ENCODE measurements at regions not wholly inside any gene's neighbourhood (a gene's known extent, or its start where the extent isn't known, plus 50 kb on each side); places are given as distances from the start of the nearest gene placed in this dataset.
"Not testable (repeated sequence)": the region's sequence is repeated elsewhere in the genome, so short reads cannot be mapped to it uniquely, and the experiment has no call there.

DNA sequence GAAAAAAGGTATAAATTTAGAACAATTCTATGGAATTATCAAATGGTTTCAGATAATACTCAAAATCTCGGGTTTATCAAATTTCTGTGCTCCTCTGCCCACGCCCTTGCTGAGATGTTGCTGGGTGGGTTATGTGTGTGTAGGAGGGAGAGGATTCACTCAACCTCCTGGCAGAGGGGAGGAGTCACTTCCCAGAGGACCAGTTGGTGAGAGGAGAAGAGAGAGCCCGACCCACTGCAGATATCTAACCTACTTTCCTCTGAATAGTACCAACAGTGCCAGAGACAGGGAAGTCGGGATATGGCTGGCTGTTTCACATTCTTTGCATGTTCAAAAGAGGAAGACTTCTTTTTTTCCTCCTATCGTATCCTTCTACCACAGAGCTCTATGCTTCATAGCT, 187.1 kb upstream of the MAN1A1 start:
- no peak for DNase-seq (ENCODE audit: low read depth)
- H3K4me3 ChIP-seq (ENCODE audit: low read depth, low read length) = no peak overlapping the region

DNA sequence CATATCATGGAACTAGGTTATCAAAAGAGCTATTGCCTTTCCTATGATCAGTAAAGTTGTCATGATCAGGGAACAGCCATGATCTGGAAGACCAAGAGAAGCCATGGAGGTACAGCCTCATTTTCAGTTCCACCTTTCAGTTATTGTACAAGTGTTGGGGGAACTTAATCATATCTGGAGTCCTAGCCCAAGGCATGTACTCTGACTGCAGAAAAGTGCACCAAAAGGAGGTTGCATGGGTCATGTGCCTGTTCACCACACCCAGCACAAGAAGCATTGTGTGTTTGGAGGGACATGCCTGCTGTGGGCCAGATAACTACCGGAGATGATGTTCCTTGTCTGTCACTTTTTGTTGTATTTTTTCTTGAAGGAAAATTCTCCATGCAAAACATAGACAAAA, 185.8 kb upstream of the MAN1A1 start:
- DNase-seq (ENCODE audit: low read depth) = no peak
- no peak overlapping the region for H3K4me3 ChIP-seq (ENCODE audit: low read depth, low read length)

DNA sequence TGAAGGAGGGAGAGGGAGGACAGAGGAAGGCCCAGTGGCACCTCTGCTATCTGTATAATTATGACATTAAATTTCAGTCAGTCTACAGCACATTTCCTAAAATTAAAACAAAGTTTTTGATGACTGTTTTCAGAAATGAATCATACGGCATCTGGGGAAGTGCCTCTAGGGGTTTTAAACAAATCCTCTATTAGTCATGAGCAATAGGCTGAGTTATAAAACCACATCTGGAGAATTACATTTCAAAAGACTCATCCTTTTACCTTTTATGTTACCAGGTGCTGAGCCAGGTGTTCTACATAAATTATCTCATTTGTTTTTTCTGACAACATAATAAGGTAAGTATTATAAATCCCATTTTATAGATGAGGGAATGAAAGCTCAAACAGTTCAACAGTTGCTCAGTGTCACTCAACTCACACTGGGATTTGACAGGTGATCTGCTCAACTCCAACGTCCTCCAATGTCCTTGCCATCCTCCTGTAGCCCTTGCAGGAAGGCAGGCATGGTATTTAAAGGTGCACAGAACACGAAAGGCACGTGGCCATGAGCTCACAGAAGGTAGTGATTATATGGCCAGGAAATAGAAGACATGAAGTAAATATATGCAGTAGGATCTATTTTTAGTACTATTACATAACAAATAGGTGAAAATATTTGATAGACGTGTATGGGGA, 184.2 kb upstream of the MAN1A1 start:
- no peak overlapping the region for H3K4me3 ChIP-seq (ENCODE audit: low read depth, low read length)
- DNase-seq (ENCODE audit: low read depth) = peak; percentile 38

DNA sequence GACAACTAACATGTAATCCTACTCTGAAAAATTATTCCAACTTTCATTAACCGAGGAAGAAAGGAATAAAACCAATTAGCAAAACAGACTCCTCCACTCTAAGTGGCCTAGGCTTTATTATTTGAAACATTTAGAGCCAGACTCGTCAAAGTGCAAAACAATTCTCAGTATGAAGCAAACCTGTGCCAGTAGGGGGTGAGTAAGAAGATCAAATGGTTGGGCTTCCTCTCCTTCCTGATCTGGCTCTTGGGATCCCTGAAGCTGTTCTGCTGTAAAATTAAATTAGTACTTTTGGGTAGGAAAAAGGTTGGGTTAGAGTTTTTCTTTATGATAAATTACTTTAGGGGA, 177.6 kb upstream of the MAN1A1 start:
- no peak for DNase-seq (ENCODE audit: low read depth)
- no peak overlapping the region for H3K4me3 ChIP-seq (ENCODE audit: low read depth, low read length)

DNA sequence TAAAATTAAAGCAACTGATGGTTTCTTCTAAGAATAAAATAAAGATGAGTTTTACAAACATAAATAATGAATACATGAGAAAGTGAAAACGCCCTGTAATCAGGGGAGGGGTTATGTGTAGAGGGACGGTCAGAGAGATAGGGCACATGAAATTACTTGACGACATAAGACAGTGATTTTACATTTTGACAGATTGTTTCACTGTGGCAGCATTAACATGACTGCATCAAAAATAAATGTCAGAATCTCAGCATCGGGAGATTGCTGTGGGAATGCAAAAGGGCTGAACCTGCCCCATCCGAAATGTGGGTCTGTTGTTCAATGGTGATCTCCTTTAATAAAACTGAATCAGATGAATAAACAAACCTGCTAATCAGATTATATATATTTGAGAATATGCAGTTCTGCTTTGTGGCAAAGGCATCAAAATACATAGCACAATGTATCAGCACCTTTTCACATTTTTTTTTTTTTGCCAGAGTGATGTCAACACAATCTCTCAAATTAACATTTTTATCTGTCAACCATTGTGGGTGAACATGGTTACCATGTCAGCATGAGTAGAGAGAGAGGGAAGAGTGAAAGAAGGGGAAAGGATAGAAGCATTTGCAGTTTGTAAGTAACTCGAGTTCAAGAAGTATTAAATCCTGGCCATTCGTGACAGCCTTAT, 177.1 kb upstream of the MAN1A1 start:
- H3K4me3 ChIP-seq (ENCODE audit: low read depth, low read length) = no peak overlapping the region
- DNase-seq (ENCODE audit: low read depth) = no peak

DNA sequence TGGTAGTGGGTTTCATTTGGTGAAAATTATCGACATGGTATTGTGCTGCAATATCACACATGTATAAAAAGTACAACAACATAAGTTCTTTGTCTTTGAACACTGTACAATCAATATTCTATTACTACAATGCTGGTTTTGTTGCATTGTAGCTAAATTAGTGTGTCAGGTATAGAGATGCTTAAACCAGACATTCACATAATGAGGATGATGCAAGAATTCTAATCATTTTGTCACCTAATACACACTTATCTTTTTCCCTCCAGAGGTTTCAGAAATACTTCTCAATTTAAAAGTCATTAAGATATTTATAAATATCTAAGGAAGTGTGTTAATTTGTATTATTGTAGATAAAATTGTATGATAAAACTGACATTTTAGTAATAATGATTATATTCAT, 174.8 kb upstream of the MAN1A1 start:
- no peak for DNase-seq (ENCODE audit: low read depth)
- no peak overlapping the region for H3K4me3 ChIP-seq (ENCODE audit: low read depth, low read length)

DNA sequence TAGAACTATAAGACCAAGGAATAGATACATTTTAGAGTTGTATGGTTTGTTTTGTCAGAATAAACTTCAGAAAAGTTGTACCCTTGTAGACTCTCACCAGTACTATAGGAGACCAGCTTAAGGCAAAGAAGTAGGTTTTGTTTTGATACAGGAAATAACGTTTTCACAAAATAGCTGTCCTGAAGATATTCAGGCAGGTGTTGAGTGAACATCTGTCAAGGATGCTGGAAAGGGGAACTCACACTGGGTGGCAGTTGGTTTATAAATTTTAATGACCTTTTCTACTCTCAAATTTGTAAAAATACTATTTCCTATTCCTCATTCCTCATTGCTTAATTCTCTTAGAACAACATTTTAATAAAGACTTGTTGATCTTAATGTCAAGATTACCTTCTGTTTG, 174.0 kb upstream of the MAN1A1 start:
- no peak for DNase-seq (ENCODE audit: low read depth)
- H3K4me3 ChIP-seq (ENCODE audit: low read depth, low read length) = no peak overlapping the region

DNA sequence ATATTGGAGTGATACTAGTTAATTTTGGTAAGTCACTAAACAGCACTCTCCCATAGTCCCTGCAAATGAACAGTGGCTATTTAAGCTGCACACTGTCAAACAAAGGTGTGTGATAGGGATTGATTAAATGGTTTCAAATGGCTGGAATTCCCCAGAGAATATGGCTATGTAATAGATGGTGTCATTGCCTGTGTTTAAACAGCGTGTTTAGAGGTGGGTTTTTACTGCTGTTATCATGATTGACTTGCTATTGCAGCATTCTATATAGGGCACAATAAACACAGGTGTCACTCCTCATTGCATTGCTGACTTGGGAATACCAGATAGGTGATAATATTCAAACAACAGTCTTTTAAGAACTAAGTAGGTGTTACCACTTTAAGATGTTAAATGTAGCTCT, 171.7 kb upstream of the MAN1A1 start:
- DNase-seq (ENCODE audit: low read depth) = no peak
- H3K4me3 ChIP-seq (ENCODE audit: low read depth, low read length) = no peak overlapping the region

DNA sequence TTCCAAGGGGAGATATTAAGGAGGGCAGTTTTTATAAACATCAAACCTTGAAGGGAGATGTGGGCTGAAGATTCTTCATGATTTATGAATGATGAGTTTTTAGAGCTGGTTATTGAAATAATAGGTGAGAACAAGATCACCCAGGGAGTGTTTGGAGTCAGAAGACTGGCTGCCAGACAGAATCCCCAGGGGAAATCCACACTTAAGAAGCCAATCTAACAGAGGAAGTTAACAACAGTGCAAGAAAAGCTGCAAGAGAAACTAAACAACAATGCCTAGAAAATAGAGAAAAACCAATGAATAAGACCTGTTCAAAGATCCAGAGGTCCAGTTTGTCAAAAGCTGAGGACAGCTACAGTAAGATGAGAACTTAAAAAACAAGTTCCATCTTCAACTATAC, 167.9 kb upstream of the MAN1A1 start:
- H3K4me3 ChIP-seq (ENCODE audit: low read depth, low read length) = no peak overlapping the region
- DNase-seq (ENCODE audit: low read depth) = peak; percentile 14

DNA sequence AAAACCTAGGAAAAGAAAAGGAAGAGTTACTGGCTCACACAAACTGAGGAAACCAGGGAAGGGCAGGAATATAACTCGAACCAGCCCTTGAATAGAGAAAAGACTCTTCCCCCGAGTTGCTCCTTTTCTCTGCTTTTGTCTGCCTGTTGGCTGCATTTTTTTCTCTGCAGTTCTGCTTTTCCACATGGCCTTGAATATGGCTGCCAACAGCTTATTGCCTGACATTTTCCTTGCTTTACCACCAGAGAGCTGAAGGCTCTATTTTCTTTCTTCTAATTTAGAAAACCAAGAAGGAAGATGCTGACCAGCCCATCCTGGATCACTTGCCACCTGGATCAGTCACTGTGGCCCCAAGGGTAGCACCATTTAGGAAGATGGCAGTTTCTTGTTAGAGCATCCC, 164.8 kb upstream of the MAN1A1 start:
- DNase-seq (ENCODE audit: low read depth) = no peak
- no peak overlapping the region for H3K4me3 ChIP-seq (ENCODE audit: low read depth, low read length)

DNA sequence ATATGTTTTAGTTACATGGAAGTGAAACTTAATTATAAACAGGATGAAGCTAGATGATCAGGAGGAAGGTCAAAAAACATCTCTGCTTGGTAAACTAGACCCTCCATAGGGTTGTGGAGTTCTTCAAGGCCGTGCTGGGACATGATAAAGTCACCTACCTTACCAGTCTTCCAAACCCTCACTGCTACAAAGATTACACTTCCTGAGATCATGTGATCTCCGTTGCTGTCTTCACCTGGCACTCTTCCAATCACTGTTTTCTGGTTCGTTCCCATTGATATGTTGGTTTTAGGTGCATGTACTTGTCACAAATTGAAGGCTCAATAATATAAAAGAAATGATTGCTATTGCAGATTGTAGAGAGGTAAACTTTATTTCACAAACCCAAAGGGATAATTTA, 161.5 kb upstream of the MAN1A1 start:
- no peak overlapping the region for H3K4me3 ChIP-seq (ENCODE audit: low read depth, low read length)
- DNase-seq (ENCODE audit: low read depth) = no peak

DNA sequence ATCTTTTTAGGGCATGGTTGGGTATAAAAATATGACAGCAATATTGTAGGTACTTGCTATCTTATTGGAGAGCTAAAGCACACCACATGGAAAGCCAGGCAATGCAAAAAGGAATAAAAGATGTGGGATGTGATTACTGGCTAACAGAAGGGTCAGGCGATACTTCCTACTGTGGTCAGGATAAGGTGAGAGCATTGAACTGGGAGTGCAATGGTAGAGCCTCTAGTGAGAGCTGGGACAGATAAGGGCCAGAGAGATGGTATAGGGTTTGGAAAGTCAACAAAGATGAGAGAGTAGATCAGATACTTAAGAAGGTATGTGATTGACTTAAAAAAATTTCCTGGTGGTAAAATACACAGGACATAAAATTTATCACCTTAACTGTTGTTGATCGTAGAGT, 160.7 kb upstream of the MAN1A1 start:
- H3K4me3 ChIP-seq (ENCODE audit: low read depth, low read length) = no peak overlapping the region
- no peak for DNase-seq (ENCODE audit: low read depth)

DNA sequence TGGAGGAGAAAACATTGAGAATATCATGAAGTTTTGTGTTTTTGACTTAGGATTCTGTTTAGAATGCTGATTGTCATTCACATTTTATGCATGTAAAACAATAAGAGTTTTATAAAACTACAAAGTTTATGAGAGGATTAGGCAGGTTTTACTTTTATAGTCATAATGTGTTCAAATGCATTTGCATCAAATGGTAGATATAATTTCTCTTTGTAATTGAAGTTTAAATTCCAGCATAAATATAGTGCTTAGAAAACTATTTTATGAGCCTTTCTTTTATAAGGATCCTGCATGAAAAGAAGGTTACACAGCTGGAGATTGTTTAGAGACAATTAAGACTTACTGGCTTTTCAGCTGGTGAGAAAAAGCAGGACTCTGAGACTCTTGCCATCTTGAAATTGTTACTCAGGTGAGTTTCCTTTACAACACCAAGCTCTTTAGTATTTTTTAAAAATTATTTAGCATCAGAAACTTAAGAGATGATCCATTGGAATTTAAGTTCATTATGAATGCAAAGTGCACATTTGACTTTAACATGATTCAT, 157.1 kb upstream of the MAN1A1 start:
- DNase-seq (ENCODE audit: low read depth) = no peak
- no peak overlapping the region for H3K4me3 ChIP-seq (ENCODE audit: low read depth, low read length)

DNA sequence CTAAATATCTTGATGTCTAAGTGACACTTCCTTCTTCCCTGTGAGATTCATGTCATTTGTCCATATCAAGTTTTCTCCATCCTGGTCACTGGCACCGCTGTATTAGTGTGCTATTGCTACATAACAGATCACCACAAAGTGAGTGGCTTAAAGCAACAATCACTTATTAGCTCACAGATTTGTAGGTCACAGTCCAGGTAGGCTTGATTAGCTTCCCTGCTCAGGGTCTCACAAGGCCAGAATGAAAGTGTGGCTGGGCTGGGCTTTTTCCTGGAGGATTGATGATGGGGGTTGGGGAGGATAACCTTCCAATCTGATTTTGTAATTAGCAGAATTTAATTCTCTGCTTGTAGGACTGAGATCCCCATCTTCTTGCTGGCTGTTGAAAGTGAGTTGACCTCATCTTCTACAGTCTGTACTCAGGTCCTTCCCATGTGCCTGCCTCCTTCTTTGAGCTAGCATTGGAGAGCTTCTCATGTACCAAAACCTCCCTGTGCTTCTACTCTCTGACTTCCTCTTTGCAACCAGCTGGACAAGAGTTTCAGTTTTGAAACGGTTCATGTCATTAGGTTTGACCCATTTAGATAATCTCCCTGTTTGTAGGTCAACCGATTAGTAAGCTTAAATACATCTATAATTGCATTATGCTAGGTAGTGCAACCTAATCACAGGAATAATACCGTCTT, 152.4 kb upstream of the MAN1A1 start:
- DNase-seq (ENCODE audit: low read depth) = no peak
- H3K4me3 ChIP-seq (ENCODE audit: low read depth, low read length) = no peak overlapping the region

DNA sequence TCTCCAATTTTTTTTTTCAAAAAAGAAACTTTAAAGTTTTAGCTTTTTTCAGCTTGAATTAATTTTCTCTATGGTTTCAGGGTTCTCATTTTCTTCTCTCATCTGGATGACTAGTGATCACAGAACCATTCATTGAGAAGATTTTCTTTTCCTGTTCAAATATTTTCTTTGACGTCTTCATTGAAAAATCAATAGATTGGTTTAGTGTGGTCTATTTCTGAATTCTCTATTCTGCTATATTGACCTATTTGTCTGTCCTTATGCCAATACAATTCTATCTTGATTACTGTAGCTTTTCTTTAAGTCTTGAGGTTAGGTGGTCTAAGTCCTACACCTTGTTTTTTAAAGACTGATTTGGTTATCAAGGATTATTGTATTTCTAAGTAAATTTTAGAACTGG, 150.2 kb upstream of the MAN1A1 start:
- no peak overlapping the region for H3K4me3 ChIP-seq (ENCODE audit: low read depth, low read length)
- no peak for DNase-seq (ENCODE audit: low read depth)

DNA sequence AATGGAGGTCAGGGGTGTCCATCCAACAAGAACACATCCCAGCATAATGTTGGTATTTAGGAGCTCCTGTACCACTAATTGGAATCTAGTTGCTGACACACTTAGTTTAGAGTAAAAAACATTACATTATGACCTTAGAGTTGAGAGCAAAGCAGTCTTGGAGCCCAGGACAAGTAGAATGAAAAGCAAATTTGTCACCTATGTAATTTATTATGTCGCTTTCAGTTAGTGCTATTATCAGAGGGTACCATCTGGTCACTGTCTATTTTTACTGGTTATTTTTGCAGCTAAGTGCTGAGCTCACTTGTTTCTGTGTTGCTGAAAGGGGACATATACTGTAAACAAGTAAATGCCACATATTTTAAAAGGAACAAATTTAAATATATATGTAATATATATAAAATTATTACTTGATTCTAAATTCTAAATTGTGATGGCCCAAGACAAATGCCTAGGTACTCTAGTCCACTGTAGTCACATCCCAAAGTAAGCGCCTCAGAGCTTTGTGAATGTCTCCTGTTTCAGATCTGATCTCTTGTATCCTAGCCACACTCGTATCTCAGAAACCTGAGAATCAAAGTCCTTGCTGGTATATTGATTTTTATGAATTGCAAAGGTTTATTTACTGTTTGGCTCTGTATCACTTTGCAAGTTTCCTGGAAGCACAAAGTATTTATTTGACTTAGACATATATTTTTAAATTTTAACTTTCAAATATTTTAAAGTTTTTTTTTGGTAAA, 148.6 kb upstream of the MAN1A1 start:
- no peak overlapping the region for H3K4me3 ChIP-seq (ENCODE audit: low read depth, low read length)
- no peak for DNase-seq (ENCODE audit: low read depth)

DNA sequence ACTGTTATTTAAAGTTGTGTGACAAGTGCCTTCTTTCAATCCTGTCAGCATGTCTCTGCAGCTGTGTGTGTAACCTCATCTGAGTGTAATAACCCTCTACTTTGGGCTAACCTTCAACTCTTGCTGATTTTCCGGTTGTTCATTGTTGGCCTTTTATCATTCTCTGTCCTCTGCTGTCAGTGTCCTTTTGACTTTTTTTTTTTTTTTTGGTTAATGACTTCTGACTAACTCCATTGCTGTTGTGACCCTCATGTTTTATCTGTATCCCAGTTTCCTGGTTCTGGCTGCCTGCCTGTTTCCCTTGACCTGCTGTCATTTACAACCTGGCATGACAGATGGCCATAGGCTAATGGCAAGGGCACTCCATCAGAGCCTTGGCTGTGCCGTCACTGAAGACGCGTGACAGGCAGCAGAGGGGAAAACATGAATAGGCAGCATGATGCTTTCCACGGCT, 145.7 kb upstream of the MAN1A1 start:
- no peak overlapping the region for H3K4me3 ChIP-seq (ENCODE audit: low read depth, low read length)
- DNase-seq (ENCODE audit: low read depth) = no peak

DNA sequence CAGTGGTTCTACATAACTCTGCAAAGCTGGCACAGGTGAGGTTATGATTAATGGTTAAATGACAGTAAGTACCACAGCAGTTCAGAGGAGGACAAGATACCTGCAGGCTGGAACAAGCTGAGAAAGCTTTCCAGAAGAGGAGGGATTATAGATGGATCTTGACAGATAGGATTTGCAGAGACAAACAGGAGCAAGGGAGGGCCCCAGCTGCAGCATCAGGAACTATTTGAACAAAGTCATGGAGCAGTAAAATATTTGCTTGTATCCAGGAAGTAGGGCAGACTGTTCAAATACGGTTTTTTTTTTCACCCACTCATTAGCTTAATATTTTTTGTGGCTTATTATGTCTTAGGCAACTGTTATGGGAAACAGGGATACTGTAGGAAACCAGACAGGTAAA, 144.4 kb upstream of the MAN1A1 start:
- DNase-seq (ENCODE audit: low read depth) = no peak
- H3K4me3 ChIP-seq (ENCODE audit: low read depth, low read length) = no peak overlapping the region

DNA sequence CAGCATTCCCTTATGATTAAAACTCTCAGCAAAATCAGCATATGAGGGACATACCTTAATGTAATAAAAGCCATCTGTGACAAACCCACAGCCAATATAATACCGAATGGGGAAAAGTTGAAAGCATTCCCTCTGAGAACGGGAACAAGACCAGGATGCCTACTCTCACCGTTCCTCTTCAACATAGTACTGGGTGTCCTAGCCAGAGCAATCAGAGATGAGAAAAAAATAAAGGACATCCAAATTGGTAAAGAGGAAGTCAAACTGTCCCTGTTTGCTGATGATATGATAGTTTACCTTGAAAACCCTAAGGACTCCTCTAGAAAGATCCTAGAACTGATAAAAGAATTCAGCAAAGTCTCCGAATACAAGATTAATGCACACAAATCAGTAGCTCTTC, 141.6 kb upstream of the MAN1A1 start:
- DNase-seq (ENCODE audit: low read depth); H3K4me3 ChIP-seq (ENCODE audit: low read depth, low read length): not testable (repeated sequence)

DNA sequence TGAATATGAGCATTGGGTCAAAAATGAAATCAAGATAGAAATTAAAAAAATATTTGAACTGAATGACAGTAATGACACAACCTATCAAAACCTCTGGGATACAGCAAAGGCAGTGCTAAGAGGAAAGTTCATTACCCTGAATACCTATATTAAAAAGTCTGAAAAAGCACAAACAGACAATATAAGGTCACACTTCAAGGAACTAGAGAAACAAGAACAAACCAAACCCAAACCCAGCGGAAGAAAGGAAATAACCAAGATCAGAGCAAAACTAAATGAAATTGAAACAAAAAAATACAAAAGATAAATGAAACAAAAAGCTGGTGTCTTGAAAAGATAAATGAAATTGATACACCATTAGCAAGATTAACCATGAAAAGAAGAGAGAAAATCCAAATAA, 140.5 kb upstream of the MAN1A1 start:
- not testable (repeated sequence) for DNase-seq (ENCODE audit: low read depth); H3K4me3 ChIP-seq (ENCODE audit: low read depth, low read length)
